GM12892 (cell line): ENCODE measurements at regions not wholly inside any gene's neighbourhood (a gene's known extent, or its start where the extent isn't known, plus 50 kb on each side); places are given as distances from the start of the nearest gene placed in this dataset.

Experiments used
- POLR2A ChIP-seq: IDR thresholded peaks from 2 replicates; pipeline ENCODE4 v1.6.1; 2011; ENCODE audit warnings: low read depth, low read length, control low read depth
- POLR2AphosphoS5 ChIP-seq: IDR thresholded peaks from 2 replicates; pipeline ENCODE4 v1.6.1; 2011; ENCODE audit warnings: low read depth, low read length, control low read depth

GRCh38 chr12:67107751-67108269 lies 161.3 kb upstream of the CAND1 start:
- no peak for TF ChIP-seq POLR2A
- TF ChIP-seq POLR2AphosphoS5: no peak
